ENCODE measurements at regions not wholly inside any gene's neighbourhood (a gene's known extent, or its start where the extent isn't known, plus 50 kb on each side); places are given as distances from the start of the nearest gene placed in this dataset.

- no peak for TF ChIP-seq CTCF (IDR thresholded peaks at IDR 0.05)
- no peak for TF ChIP-seq EZH2 (IDR thresholded peaks at IDR 0.05)
- TF ChIP-seq EZH2phosphoT487 (IDR thresholded peaks at IDR 0.05), result no peak
Measured at GRCh38 chr9:71245651-71246050, 124.2 kb upstream of the TRPM3 start.
